Stimulated activated CD4-positive, alpha-beta T cell treated with anti-CD3 and anti-CD28 coated beads, Interleukin-4, amount 100 ng/mL, for 24 hours (primary cell): ENCODE measurements at regions not wholly inside any gene's neighbourhood (a gene's known extent, or its start where the extent isn't known, plus 50 kb on each side); places are given as distances from the start of the nearest gene placed in this dataset.

ENCODE experiments used
- DNase-seq: peaks from one replicate; pipeline ENCODE4 v3.0.0-alpha.2; 2020

- DNase-seq: peak; percentile 1
These were observed 50.8 kb downstream of the PPIAL4E start for GRCh38 chr1:144322598-144322997.
